DMS153 treated with DMSO at 0.1 percent for 48 hours (cell line): ENCODE measurements at regions not wholly inside any gene's neighbourhood (a gene's known extent, or its start where the extent isn't known, plus 50 kb on each side); places are given as distances from the start of the nearest gene placed in this dataset.
"Not testable (repeated sequence)": the region's sequence is repeated elsewhere in the genome, so short reads cannot be mapped to it uniquely, and the experiment has no call there.

Experiments used
- DNase-seq: peaks from one replicate; lab custom pipeline; 2025; ENCODE audit not compliant: unreplicated experiment; lab: John Stamatoyannopoulos, UW

DNA sequence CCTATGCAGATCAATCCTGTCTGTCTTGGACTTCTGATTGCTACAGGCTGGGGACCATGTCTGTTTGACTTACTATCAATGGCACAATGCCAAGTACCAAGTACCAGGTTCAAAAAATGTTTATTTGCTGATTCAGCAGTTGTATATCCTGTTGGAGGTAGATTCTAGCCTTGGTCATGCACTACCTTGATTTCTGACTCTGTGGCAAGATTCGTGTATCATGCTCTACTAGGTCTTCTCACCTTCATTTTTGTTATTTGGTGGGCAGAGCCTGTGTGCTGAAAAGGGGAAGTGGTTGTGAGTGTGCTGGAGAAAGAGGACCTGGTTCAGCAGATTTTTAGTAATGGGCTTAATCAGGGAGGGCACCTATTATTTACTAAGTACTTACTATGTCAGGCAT, 192.4 kb upstream of the MYLIP start:
- peak; percentile 21 for DNase-seq

DNA sequence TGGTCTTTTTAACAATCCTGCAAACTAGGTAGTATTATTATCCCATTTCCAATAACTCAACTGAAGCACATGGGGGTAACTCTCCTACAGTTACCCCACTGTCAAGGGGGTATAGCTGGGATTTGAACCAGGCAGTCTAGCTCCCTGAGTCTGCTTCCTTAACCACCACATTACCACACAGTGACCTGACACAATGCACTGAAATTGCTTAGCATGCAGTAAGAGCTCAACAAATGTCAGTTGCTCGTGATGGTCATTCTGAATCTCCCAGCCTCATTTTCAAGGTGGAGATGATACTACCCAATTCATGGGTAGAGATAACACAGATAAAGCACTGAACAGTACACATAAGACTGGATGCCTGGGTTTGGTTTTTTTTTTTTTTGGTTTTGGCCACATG, 193.2 kb upstream of the MYLIP start:
- no peak for DNase-seq

- DNase-seq = not testable (repeated sequence)
These were observed 197.2 kb upstream of the MYLIP start for GRCh38 chr6:15931697-15932096.

DNA sequence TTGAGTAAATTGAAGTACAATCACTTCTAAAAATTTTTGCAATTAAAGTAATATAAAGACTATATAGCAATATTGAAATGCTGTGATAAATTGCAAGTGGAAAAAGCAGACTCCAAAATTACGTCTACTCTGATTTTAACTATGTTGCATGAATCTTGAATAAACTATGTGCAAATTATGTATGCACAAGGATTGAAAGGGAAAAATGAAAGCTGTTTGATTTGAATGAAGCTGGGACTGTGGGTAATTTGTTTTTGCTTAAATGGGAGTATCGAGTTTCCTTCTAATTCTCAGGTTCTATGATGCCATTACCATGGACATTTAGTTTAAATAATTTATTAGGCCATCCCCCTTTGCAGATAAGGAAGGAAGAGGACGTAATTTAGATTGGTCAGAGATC, 198.7 kb upstream of the MYLIP start:
- no peak for DNase-seq

GRCh38 chr6:15929685-15930084, 199.2 kb upstream of the MYLIP start:
- no peak for DNase-seq

DNA sequence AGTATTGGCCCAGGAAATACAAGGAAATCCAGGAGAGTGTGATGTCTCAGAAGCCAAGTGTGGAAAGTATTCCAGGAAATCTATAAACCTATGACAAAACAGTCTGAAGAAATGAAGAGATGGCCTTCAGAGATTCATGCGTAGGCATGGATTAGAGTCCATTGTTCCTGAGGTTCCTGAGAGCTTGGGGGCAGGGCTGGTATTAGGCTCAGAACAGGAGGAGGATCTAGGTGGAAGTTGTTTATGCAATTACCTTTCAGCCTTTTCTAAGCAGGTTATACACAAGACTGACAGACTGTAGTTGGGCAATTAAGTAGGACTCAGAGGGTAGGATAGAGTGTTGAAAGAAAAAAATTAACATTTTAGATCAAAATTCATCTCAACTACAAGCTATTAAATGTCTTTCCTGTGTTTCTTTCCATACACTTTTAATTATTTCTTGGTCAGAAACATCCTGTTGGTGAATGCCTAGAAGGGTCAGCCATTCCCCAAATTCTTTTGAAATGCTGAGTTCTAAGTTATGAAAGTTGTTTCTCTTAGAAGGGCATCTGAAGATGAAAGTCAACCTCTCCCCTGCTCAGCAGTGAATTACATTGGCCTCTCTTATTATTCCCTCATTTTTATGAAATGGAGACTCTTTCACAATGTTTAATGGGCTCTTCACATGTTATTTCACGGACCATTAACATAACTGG, 201.2 kb upstream of the MYLIP start:
- no peak for DNase-seq

GRCh38 chr6:15926256-15926655, 202.6 kb upstream of the MYLIP start:
- DNase-seq = no peak

DNA sequence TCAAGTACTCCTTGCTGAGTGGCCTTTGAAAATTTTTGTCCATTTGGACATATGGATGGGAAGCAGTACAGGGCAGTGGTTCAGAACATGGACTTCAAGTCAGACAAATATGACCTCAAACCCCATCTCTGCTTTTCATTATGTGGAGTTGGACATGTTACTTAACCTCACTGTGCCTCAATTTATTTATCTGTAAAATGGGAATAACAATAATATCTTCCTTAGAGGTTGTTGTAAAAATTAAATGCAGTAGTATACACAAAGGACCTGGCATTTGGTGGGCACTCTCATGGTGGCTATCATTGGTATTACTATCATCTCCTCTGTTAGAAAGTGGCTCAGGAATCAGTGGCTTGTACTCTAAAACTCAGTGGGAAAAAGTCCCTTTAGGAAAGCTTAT, 204.0 kb upstream of the MYLIP start:
- no peak for DNase-seq

- no peak for DNase-seq
These were observed 206.2 kb upstream of the MYLIP start for GRCh38 chr6:15922510-15923250.

- DNase-seq = no peak
These were observed 207.6 kb upstream of the MYLIP start for GRCh38 chr6:15921243-15921642.

DNA sequence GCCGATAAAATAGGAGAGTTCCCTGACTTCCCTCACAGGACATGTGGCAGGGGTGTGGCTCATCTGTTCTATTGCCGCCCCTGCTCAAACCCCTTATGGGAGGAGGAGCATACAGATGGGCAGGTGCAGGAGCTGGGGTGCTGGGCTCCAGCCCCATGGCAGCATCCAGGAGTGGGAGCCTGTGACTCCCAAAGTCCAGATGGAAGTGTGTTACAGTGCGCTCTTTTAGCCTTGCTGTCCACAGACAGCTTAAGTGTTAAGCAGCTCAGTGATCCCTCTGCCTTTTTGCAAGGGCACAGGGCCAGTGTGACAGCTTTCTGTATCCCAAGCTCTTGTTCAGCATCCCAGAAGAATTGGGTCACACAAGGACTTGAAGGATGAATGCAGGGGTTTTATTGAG, 212.3 kb upstream of the MYLIP start:
- no peak for DNase-seq

DNA sequence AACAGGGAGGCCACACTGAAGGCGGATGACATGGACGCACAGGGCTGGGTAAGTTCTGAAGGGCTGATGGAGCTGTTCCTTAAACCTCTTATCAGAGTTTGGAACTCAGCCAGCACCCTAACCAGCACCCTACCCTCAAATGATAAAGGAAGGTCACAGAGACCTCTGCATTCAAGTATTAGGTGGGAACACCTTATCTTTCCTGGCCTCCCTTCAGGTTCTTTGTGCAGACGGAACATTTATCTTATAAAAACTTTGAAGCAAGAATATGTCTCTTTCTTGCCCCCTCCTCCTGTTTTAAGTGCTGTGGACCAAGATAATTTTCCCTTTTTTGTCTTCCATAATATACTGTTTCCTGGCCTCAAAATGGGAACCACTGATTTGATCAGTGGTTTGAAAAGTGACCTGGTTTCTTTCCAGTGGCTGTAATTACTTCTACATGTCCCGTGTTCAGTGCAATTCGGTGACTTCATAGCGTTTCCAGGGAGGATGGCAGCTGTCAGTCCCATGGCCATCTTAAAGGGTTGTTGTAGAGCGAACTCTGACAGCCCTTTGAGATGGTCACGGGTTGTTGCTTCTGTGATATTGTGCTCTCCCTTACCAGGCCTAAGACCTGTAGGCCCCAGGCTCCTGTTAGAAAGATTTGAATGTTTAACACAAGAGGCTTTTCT, 213.2 kb upstream of the MYLIP start:
- no peak for DNase-seq

- DNase-seq = no peak
These were observed 214.3 kb upstream of the MYLIP start for GRCh38 chr6:15914553-15914952.

- DNase-seq = no peak
These were observed 215.3 kb upstream of the MYLIP start for GRCh38 chr6:15913573-15913972.

GRCh38 chr6:15912505-15913400, 216.1 kb upstream of the MYLIP start:
- DNase-seq = no peak

GRCh38 chr6:15911753-15912504, 217.0 kb upstream of the MYLIP start:
- no peak for DNase-seq

- no peak for DNase-seq
These were observed 219.4 kb upstream of the MYLIP start for GRCh38 chr6:15909290-15910070.

- DNase-seq = no peak
These were observed 220.0 kb upstream of the MYLIP start for GRCh38 chr6:15908871-15909270.

- peak; percentile 97 for DNase-seq
These were observed 220.9 kb upstream of the MYLIP start for GRCh38 chr6:15907914-15908518.
